ENCODE measurements at regions not wholly inside any gene's neighbourhood (a gene's known extent, or its start where the extent isn't known, plus 50 kb on each side); places are given as distances from the start of the nearest gene placed in this dataset.
"Not testable (repeated sequence)": the region's sequence is repeated elsewhere in the genome, so short reads cannot be mapped to it uniquely, and the experiment has no call there.

DNA sequence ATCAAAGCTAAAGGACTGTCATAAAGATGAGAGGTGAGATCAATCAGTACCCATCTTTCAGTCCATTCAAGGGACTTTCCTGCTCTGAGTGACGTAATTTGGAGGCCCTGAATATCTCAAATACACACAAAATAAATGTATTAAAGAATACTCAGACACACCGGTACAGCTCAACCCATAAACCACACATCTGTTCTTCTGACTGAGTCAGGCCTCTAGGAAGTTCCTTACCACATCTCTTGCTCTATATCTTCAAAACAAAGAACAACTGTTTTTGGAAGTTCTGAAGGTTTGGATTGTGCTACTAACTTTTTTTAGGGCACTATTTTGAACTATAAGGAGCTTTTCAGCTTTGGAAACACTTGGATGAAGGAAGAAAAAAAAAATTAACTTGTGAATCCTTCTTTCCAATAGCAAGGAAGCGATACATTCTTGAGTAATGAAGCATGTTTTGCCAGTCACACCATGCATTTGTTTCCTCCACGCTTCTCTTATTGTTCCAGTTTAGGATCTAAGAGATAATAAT is 866.5 kb upstream of the VRK2 start:
- no peak for DNase-seq (ENCODE audit: low spot score)

- no peak for DNase-seq (ENCODE audit: low spot score)
These were observed 865.9 kb upstream of the VRK2 start for GRCh38 chr2:57180678-57181077.

DNA sequence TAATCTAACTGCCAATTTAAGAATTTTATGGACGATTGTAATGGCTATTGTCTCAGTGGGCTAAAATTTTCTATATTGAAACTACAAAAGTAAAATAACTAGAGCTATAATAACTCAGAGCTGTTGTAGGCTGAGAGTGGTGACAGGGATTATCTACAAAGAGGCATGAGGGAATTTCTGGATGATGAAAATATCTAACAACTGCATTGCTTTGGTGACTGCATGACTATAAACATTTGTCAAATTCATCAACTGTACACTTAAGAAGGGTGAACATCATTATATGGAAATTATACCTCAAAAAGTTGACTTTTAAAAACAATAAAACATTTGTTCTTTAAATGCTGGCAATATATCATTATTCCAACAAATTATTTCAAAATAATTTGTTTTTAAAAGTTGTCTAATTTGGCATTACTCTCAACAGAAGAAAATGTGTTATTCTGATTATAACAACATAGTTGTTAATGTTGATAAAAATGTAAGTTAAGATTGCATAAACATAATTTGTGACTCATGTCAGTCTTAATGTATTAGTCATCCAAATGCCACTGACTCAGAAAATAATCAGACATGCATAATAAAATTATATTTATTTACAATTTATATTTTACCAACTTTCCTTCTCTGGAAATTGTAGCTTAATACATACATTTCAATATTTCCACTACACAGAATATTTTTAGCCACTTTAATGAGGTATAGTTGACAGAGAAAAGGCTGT is 865.1 kb upstream of the VRK2 start:
- no peak for DNase-seq (ENCODE audit: low spot score)

- DNase-seq (ENCODE audit: low spot score): no peak
These were observed 863.7 kb upstream of the VRK2 start for GRCh38 chr2:57182916-57183315.

DNA sequence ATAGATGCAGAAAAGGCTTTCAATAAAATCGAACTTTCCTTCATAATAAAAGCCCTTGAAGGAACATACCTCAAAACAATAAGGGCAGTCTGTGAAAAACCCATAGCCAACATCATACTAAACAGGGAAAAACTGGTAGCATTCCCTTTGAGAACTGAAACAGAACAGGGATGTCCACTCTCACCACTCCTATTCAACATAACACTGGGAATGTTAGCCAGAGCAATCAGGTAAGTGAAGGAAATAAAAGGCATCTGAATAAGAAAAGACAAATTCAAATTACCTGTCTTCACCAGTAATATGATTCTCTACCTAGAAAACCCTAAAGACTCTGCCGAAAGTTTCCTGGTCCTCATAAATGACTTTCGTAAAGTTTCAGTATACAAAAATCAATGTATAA is 861.0 kb upstream of the VRK2 start:
- DNase-seq (ENCODE audit: low spot score): no peak

GRCh38 chr2:57190007-57190406 is 856.6 kb upstream of the VRK2 start:
- DNase-seq (ENCODE audit: low spot score): no peak

DNA sequence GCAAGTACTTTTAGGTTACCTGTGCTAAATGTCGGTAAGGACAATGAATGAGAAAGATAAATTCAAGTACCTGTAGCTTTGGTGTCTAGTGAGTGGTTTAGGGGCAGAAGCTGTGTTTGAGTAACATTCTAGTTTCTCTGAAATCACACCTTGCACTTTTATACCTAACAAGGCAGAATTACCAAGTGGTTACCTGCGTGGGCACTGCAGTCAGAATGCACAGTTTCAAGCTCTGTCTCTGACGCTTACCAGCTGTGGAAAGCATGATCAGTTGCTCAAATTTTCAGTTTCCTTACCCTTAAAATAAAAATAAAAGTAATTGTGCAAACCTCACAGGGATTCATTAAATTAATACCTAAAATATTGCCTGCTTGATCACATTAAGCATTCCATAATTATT is 846.9 kb upstream of the VRK2 start:
- DNase-seq (ENCODE audit: low spot score): no peak

GRCh38 chr2:57204364-57204763 is 842.2 kb upstream of the VRK2 start:
- no peak for DNase-seq (ENCODE audit: low spot score)

- DNase-seq (ENCODE audit: low spot score): no peak
These were observed 841.4 kb upstream of the VRK2 start for GRCh38 chr2:57205241-57205640.

DNA sequence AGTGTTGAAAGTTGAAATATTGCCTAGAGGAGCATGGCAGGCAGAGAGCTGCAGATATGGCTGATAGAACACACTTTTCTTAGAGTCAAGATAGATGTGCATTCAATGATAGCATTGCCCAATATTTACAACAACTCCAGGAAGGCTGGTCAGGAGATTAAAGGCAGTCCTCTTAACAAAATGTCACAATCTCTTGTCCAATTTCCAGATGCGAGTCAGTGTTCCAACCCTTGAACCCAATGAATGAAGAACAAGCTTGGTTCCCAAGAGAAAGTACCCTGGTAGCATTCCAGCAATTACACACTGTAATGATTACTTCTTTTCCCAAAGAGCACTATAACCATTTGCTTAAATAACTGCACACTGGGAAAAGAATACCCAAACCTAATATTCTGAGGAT is 839.4 kb upstream of the VRK2 start:
- no peak for DNase-seq (ENCODE audit: low spot score)

DNA sequence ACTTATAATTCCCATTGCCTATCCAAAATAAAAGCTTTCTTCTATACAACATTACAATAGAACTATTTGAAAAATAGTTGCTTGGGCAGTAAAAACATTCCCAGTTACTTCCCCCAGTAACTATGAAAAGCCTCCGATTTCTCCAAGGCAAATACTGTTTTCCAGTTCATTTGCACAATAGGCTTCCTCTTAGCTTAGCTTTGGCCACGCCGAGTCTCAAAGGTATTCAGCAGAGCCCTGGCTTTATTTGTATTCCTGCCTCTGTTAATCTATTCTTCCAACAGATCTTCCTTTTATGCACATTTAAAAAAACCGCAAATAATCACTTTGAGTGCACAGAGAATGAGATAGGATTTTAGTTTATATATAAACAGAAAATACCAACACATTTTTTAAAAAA is 836.8 kb upstream of the VRK2 start:
- DNase-seq (ENCODE audit: low spot score): no peak

- no peak for DNase-seq (ENCODE audit: low spot score)
These were observed 835.8 kb upstream of the VRK2 start for GRCh38 chr2:57210855-57211254.

- no peak for DNase-seq (ENCODE audit: low spot score)
These were observed 829.6 kb upstream of the VRK2 start for GRCh38 chr2:57217013-57217412.

DNA sequence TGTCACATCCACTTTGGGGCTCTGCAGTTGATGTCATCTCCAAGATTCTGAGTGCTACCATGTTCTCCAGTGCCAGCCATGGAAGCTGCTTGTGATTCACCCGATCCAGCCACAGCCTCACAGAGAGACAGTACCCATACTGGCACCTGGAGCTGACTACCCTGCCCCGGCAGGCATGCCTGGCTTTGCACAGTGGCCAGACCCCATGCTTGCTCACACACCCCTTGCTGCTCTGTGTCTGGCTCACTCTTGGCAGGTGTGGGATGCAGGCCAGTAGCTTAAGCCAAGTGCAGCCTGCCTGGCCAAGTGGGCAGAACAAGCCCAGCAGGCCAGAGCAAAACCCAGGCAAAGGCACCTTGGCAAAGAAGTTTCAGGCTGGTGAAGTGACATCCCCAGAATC is 828.4 kb upstream of the VRK2 start:
- no peak for DNase-seq (ENCODE audit: low spot score)

- DNase-seq (ENCODE audit: low spot score): not testable (repeated sequence)
These were observed 816.9 kb upstream of the VRK2 start for GRCh38 chr2:57229706-57230105.

DNA sequence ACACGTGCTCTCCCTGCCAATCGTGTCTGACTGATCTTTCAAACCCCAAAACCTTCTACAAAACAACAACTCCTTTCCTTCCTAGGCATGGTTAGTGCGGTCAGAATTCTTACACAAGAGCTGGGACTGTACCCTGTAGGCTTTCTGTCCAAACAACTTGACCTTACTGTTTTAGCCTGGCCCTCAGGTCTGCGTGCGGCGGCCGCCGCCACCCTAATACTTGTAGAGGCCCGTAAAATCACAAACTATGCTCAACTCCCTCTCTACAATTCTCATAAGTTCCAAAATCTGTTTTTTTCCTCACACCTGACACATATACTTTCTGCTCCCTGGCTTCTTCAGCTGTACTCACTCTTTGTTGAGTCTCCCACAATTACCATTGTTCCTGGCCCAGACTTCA is 814.3 kb upstream of the VRK2 start:
- not testable (repeated sequence) for DNase-seq (ENCODE audit: low spot score)

GRCh38 chr2:57251495-57251894 is 795.1 kb upstream of the VRK2 start:
- DNase-seq (ENCODE audit: low spot score): not testable (repeated sequence)

GRCh38 chr2:57276408-57276807 is 770.2 kb upstream of the VRK2 start:
- DNase-seq (ENCODE audit: low spot score): not testable (repeated sequence)

DNA sequence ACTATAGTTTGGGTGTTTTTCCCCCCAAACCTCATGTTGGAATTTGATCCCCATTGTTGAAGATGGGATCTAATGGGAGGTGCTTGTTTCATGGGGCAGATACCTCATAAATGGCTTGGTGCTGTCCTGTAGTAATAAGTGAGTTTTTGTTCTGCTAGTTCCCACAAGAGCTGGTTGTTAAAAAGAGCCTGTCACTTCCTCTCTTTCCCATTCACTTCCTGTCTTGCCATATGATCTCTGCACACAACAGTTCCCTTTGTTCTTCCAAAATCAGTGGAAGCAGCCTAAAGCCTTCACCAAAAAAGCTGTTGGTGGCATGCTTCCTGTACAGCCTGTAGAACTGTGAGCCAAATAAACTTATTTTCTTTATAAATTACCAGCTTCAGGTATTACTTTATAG is 768.2 kb upstream of the VRK2 start:
- no peak for DNase-seq (ENCODE audit: low spot score)

DNA sequence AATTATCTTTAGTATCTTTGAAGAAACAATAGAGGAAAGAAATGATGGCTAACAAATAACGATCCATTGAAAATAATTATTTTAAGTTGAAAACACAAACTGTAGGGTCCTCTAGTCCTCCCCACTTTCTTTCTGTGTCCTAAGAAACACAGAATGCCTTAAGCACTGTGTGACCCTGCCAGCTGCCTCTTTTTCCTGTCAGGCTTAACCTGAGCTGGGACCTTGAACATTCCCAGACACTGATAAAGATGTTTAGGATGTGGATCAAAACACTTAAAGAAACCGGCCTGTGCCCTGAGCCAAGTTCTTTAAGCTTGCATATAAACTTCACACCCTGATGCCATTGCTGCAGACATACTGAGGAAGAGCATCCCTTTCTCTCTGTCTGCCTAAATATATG is 755.4 kb upstream of the VRK2 start:
- no peak for DNase-seq (ENCODE audit: low spot score)

DNA sequence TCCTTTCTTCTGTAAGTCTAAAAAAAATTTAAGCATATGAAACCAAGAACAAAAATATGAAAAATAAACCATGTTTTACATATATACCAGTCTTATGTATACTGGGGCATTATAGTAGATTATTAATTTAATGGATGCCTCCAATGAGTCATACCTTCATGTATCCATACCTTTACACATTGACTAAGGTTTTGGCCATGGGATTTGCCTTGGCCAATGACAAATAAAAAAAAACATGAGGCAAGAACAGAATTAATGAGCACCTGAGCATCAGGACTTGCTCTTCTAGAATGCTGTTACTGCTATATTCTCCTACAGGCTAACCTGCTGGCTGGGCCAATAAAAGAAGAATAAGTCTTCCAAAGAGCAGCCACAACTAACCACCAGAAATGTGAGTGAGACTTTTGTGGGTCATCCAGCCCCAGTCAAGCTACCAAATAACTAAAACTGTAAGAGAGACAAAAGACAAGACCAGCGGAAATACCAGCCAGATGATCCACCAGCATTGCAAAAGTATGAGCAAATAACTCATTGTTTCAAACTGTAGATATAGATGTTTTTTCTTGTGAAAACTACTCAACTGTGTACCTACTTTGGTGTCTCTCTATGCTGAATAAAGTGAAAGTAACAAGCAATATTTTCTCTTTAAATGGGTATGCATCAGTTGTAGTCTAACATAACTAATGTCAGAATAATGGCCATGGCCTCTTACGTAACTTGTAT is 749.6 kb upstream of the VRK2 start:
- no peak for DNase-seq (ENCODE audit: low spot score)

DNA sequence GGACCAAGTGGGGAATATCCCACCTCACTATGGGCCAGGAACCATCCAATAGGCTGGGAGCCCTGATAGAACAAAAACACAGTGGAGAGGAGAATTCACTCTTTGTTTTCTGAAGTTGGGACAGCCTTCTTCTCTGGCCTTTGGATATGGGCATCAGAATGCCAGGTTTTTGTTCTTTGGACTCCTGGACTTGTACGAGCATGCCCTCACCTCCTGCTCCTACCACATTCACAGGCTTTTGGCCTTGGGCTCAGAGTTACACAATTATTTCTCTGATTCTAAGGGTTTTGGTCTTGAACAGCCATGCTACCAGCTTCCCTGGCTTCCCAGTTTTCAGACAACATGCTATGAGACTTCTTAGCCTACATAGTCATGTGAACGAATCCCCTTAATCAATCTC is 732.9 kb upstream of the VRK2 start:
- no peak for DNase-seq (ENCODE audit: low spot score)

- no peak for DNase-seq (ENCODE audit: low spot score)
These were observed 731.9 kb upstream of the VRK2 start for GRCh38 chr2:57314682-57315081.

DNA sequence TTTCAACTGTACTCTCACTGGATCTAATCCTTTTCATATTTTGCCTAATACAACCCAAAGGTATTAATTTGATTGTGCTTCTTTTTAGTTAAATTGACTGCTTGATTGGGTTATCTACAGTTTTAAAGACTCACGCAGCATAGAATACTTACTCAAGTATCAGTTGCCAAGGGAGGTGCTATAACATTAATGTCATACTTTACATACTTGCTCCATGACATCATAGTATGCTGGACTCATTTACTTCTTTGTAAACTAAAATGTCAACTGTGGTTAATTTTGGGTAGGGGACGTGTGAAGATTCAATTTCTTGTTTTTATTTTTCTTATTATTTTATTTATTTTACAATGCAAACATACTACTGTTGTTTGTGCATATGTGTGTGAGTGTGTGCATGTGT is 716.2 kb upstream of the VRK2 start:
- DNase-seq (ENCODE audit: low spot score): no peak

Data from HuH-7.5 (cell line).